ENCODE measurements at regions not wholly inside any gene's neighbourhood (a gene's known extent, or its start where the extent isn't known, plus 50 kb on each side); places are given as distances from the start of the nearest gene placed in this dataset.

DNA sequence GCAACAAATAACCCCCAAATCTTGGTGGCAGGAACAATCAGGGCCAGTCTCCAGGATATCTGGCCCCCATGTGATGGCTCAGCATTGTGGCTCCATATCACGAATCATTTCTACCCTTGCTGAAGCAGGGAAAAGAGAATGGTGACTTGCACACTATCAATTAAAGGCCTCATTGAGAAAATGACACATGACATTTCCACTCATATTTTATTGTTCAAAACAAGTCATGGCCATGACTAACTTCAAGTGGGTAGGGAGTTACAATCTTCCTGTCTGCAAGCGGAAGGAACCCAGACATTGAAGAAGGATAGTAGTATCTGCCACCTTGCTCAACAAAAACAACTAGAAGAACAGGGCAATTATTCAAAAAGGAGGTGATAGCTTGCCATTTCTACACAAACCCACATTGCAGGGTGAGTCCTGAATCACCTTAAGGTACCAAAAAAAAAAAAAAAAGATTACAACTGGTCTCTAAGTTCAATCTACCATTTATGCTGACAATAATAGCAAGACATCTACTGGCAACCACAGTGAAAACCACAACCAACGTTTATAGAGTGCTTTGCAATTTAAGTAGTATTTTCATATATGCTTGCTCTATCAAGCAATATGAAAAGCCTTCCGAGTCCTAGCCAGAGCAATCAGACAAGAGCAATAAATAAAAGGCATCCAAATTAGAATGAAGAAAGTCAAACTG lies 186.7 kb upstream of the DAPK1 start:
- Histone ChIP-seq H3K23ac (ENCODE audit: insufficient read length) (no peak overlapping the region), H2BK20ac (ENCODE audit: low read length) (no peak overlapping the region), H3K9me3 (ENCODE audit: insufficient read depth in 2 of 2, low read depth in 1 of 2, low read length in 1 of 2) (0 out of 4 replicates have a peak, but pooled peaks cover 0 to 3% of the 10 kb centered on the region in 2 experiments), H2BK120ac (replicated peaks; ENCODE audit: low read depth, low read length) (no peak overlapping the region), H2AFZ (ENCODE audit: low read length) (no peak overlapping the region), H3K23me2 (ENCODE audit: low read depth, low read length) (no peaks in the 10 kb centered on the region), H3K18ac (ENCODE audit: extremely low read depth, low read length) (no peak overlapping the region), H4K20me1 (replicated peaks in 1 of 2; ENCODE audit: control insufficient read depth in 1 of 2, insufficient read depth in 2 of 2, low read length in 2 of 2) (no peaks in the 10 kb centered on the region), H3K4me1 (replicated peaks in 1 of 4; ENCODE audit: control insufficient read depth in 3 of 4, insufficient read depth in 4 of 4, low read length in 3 of 4) (no peaks in the 10 kb centered on the region), H2BK12ac (ENCODE audit: low read depth, low read length) (no peak overlapping the region), H3K4ac (replicated peaks; ENCODE audit: insufficient read length, low read depth, low read length) (no peak overlapping the region), H3K79me1 (ENCODE audit: low read depth, low read length) (no peaks in the 10 kb centered on the region), H3K27ac (ENCODE audit: low read depth, low read length) (no peak overlapping the region), H2AK5ac (ENCODE audit: low read depth, low read length) (no peak overlapping the region), H4K91ac (replicated peaks; ENCODE audit: insufficient read length, low read length) (no peak overlapping the region), H4K5ac (ENCODE audit: insufficient read length, low read depth, low read length) (no peak overlapping the region), H3K36me3 (ENCODE audit: control insufficient read depth in 2 of 4, insufficient read depth in 4 of 4, low read length in 3 of 4) (no peaks in the 10 kb centered on the region), H2BK5ac (ENCODE audit: low read depth, low read length) (no peak overlapping the region), H3K27me3 (replicated peaks in 1 of 4; ENCODE audit: control insufficient read depth in 3 of 4, extremely low read depth in 1 of 4, insufficient read depth in 3 of 4, low read length in 3 of 4) (no peaks in the 10 kb centered on the region), H3K4me3 (ENCODE audit: extremely low read depth in 1 of 4, insufficient read depth in 2 of 4, low read depth in 3 of 4, low read length in 4 of 4) (no peak overlapping the region), H4K8ac (ENCODE audit: extremely low read depth, insufficient read depth, low read length) (no peak overlapping the region), H3K79me2 (ENCODE audit: control insufficient read depth in 1 of 2, insufficient read depth in 2 of 2, low read length in 2 of 2) (no peaks in the 10 kb centered on the region), H3K14ac (ENCODE audit: insufficient read length) (no peak overlapping the region), H3K4me2 (ENCODE audit: insufficient read depth in 1 of 2, low read depth in 2 of 2, low read length in 2 of 2) (no peak overlapping the region), H3K56ac (replicated peaks; ENCODE audit: insufficient read length, low read depth, low read length) (no peak overlapping the region), H3K9ac (replicated peaks in 1 of 4; ENCODE audit: extremely low read depth in 1 of 4, low read depth in 3 of 4, low read length in 3 of 4) (no peak overlapping the region), H2BK15ac (ENCODE audit: low read length) (no peak overlapping the region)
- ChIA-PET CTCF (ENCODE audit: partially characterized antibody) (interaction anchor here (1.0 kb wide), 1 partner anchor 823 kb away, joined by 3 read pairs; no protein-coding TSS in a partner anchor), POLR2A (ENCODE audit: partially characterized antibody) (no interaction called here)
- no peak for FAIRE-seq
- 93% methylated on average over 4 of the region's 4 CpGs; no CpG with 5 or more reads in 1 of the 2 experiments for WGBS, 2 experiments (ENCODE audit: extremely low coverage in 1 of 2, insufficient coverage in 1 of 2, insufficient read length in 1 of 2, insufficient replicate concordance in 2 of 2, low coverage in 1 of 2, low lambda C conversion rate in 2 of 2, missing lambda C conversion rate in 1 of 2)
- no peak for DNase-seq (ENCODE audit: low read depth in 1 of 2, low spot score in 2 of 2)
- TF ChIP-seq, protein P1, sequence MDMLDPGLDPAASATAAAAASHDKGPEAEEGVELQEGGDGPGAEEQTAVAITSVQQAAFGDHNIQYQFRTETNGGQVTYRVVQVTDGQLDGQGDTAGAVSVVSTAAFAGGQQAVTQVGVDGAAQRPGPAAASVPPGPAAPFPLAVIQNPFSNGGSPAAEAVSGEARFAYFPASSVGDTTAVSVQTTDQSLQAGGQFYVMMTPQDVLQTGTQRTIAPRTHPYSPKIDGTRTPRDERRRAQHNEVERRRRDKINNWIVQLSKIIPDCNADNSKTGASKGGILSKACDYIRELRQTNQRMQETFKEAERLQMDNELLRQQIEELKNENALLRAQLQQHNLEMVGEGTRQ (IDR thresholded peaks at IDR 0.05; ENCODE audit: low read length), result no peak
- TF ChIP-seq, protein P2, sequence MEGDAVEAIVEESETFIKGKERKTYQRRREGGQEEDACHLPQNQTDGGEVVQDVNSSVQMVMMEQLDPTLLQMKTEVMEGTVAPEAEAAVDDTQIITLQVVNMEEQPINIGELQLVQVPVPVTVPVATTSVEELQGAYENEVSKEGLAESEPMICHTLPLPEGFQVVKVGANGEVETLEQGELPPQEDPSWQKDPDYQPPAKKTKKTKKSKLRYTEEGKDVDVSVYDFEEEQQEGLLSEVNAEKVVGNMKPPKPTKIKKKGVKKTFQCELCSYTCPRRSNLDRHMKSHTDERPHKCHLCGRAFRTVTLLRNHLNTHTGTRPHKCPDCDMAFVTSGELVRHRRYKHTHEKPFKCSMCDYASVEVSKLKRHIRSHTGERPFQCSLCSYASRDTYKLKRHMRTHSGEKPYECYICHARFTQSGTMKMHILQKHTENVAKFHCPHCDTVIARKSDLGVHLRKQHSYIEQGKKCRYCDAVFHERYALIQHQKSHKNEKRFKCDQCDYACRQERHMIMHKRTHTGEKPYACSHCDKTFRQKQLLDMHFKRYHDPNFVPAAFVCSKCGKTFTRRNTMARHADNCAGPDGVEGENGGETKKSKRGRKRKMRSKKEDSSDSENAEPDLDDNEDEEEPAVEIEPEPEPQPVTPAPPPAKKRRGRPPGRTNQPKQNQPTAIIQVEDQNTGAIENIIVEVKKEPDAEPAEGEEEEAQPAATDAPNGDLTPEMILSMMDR (IDR thresholded peaks at IDR 0.05; ENCODE audit: control extremely low read depth in 1 of 3, insufficient read depth in 1 of 3, low read depth in 1 of 3, low read length in 3 of 3), result no peak
- TF ChIP-seq KDM4A (IDR thresholded peaks at IDR 0.05; ENCODE audit: low read depth, low read length, severe bottlenecking) (no peak), FOSL1 (IDR thresholded peaks at IDR 0.05; ENCODE audit: insufficient read depth, low read depth, low read length) (no peak)
